CD14-positive monocyte (primary cell): ENCODE measurements at regions not wholly inside any gene's neighbourhood (a gene's known extent, or its start where the extent isn't known, plus 50 kb on each side); places are given as distances from the start of the nearest gene placed in this dataset.

ENCODE experiments used
- DNase-seq, 3 donors: peaks; one replicate each; pipeline ENCODE4 v3.0.0-alpha.2; 2011 to 2022
- H2AFZ ChIP-seq: 2 replicates; pipeline ENCODE4 v1.6.0; 2012; ENCODE audit warnings: mild to moderate bottlenecking, low read depth, low read length, inconsistent platforms; ENCODE audit not compliant: insufficient read depth, poor library complexity, severe bottlenecking
- H3K27ac ChIP-seq, 2 donors: 1 replicate in 1 of 2; 2 replicates in 1 of 2; pipeline ENCODE4 v1.5.1; 2012 to 2013; ENCODE audit warnings: low read length in 2 of 2, control low read depth in 1 of 2, inconsistent platforms in 1 of 2, low read depth in 1 of 2, mild to moderate bottlenecking in 1 of 2
- H3K27me3 ChIP-seq, 2 donors: one replicate each; pipeline versions ENCODE4 v1.6.0 to v1.6.1; 2011 to 2013; ENCODE audit warnings: low read length in 2 of 2; ENCODE audit not compliant: control insufficient read depth in 2 of 2, insufficient read depth in 2 of 2
- H3K36me3 ChIP-seq, 2 donors: replicated peaks in 1 of 2; 1 replicate in 1 of 2; 2 replicates in 1 of 2; pipeline versions ENCODE4 v1.5.1 to v1.6.1; 2012 to 2013; ENCODE audit warnings: low read length in 2 of 2, control low read depth in 1 of 2, inconsistent platforms in 1 of 2, mild to moderate bottlenecking in 1 of 2; ENCODE audit not compliant: insufficient read depth in 2 of 2, control insufficient read depth in 1 of 2
- H3K4me1 ChIP-seq, 2 donors: 1 replicate in 1 of 2; 2 replicates in 1 of 2; pipeline versions ENCODE4 v1.5.1 to v1.6.1; 2012 to 2013; ENCODE audit warnings: low read length in 2 of 2, control low read depth in 1 of 2, inconsistent platforms in 1 of 2, mild to moderate bottlenecking in 1 of 2, moderate library complexity in 1 of 2; ENCODE audit not compliant: insufficient read depth in 2 of 2, control insufficient read depth in 1 of 2
- H3K4me2 ChIP-seq: replicated peaks from 2 replicates; pipeline ENCODE3; 2012; ENCODE audit warnings: low read length, moderate library complexity, mild to moderate bottlenecking; ENCODE audit not compliant: poor library complexity, severe bottlenecking; ENCODE audit errors: extremely low read depth
- H3K4me3 ChIP-seq, 3 experiments: fragments of 200-600 bp in 1 of 3; sonication (generic) in 1 of 3; replicated peaks in 1 of 3; 1 replicate in 2 of 3; 2 replicates in 1 of 3; pipeline ENCODE4 v1.5.1; 2011 to 2013; ENCODE audit warnings: low read length in 3 of 3, mild to moderate bottlenecking in 3 of 3, control low read depth in 2 of 3, low read depth in 2 of 3, inconsistent platforms in 1 of 3, moderate library complexity in 1 of 3
- H3K79me2 ChIP-seq: 2 replicates; pipeline ENCODE4 v1.6.0; 2012; ENCODE audit warnings: mild to moderate bottlenecking, control low read depth, inconsistent platforms, low read length, moderate library complexity; ENCODE audit not compliant: insufficient read depth
- H3K9ac ChIP-seq: 2 replicates; pipeline ENCODE4 v1.6.0; 2017; ENCODE audit warnings: low read length, mild to moderate bottlenecking; ENCODE audit not compliant: insufficient read depth, poor library complexity, severe bottlenecking
- H3K9me3 ChIP-seq, 2 donors: replicated peaks in 1 of 2; 1 replicate in 1 of 2; 2 replicates in 1 of 2; pipeline versions ENCODE4 v1.5.1 to v1.6.1; 2012 to 2013; ENCODE audit warnings: low read length in 2 of 2, control low read depth in 1 of 2; ENCODE audit not compliant: control insufficient read depth in 1 of 2, insufficient read depth in 1 of 2
- H4K20me1 ChIP-seq: 2 replicates; pipeline ENCODE4 v1.6.0; 2012; ENCODE audit warnings: mild to moderate bottlenecking, low read length, control low read depth, moderate library complexity; ENCODE audit not compliant: insufficient read depth
- H3K27ac Mint-ChIP-seq, 7 donors: one replicate each; pipeline ENCODE4 v1.8.0; 2020; ENCODE audit warnings: mild to moderate bottlenecking in 7 of 7, mixed read lengths in 7 of 7, moderate library complexity in 6 of 7, inconsistent platforms in 2 of 7
- H3K27me3 Mint-ChIP-seq, 3 donors: one replicate each; pipeline ENCODE4 v1.8.0; 2021 to 2022; ENCODE audit warnings: low read depth in 3 of 3, mild to moderate bottlenecking in 3 of 3, mixed read lengths in 3 of 3, moderate library complexity in 3 of 3, inconsistent platforms in 1 of 3
- H3K36me3 Mint-ChIP-seq, 2 donors: one replicate each; pipeline ENCODE4 v1.8.0; 2020; ENCODE audit warnings: mixed read lengths in 2 of 2, inconsistent platforms in 1 of 2, mild to moderate bottlenecking in 1 of 2
- H3K4me1 Mint-ChIP-seq: one replicate; pipeline ENCODE4 v1.8.0; 2020; ENCODE audit warnings: mild to moderate bottlenecking, mixed read lengths
- H3K4me3 Mint-ChIP-seq, 2 donors: one replicate each; pipeline ENCODE4 v1.8.0; 2020; ENCODE audit warnings: mild to moderate bottlenecking in 2 of 2, mixed read lengths in 2 of 2, moderate library complexity in 1 of 2
- H3K9me3 Mint-ChIP-seq, 7 donors: one replicate each; pipeline ENCODE4 v1.8.0; 2020 to 2022; ENCODE audit warnings: mixed read lengths in 7 of 7, mild to moderate bottlenecking in 6 of 7, moderate library complexity in 6 of 7, inconsistent platforms in 2 of 7
- CTCF ChIP-seq: fragments of 200-600 bp; IDR thresholded peaks from one replicate; pipeline ENCODE4 v1.8.0; 2022; ENCODE audit warnings: antibody characterized with exemption, mild to moderate bottlenecking
- WGBS: methylation state at CpG from one replicate; pipeline ENCODE4 v1.1.5; 2013; ENCODE audit warnings: missing lambda C conversion rate; ENCODE audit not compliant: insufficient coverage; 5-methylcytosine and 5-hydroxymethylcytosine counted together
- intact Hi-C, 2 donors: fragments of 100-400 bp; cut with micrococcal nuclease; formaldehyde crosslinking; loops; one replicate each; pipeline versions ENCODE4 v1.15.0 to v1.15.1; 2023

- H3K79me2 ChIP-seq: no peaks in the 10 kb centered on the region
- no peak overlapping the region for H2AFZ ChIP-seq
- H3K27ac ChIP-seq: no peak overlapping the region
- no peaks in the 10 kb centered on the region for H4K20me1 ChIP-seq
- no peak overlapping the region for H3K4me3 Mint-ChIP-seq
- no peaks in the 10 kb centered on the region for H3K4me1 ChIP-seq
- no peaks in the 10 kb centered on the region for H3K27me3 ChIP-seq
- H3K9me3 ChIP-seq: no peaks in the 10 kb centered on the region
- intact Hi-C loops: no loop called here
- no peaks in the 10 kb centered on the region for H3K36me3 Mint-ChIP-seq
- no peak overlapping the region for H3K4me3 ChIP-seq
- no peak for TF ChIP-seq CTCF
- no peaks in the 10 kb centered on the region for H3K36me3 ChIP-seq
- H3K27me3 Mint-ChIP-seq: no peaks in the 10 kb centered on the region
- peaks cover 0 to 4% (median 0%) of the 10 kb centered on the region in 7 donors for H3K9me3 Mint-ChIP-seq
- 96% methylated on average over 3 of the region's 3 CpGs for WGBS
- no peaks in the 10 kb centered on the region for H3K4me1 Mint-ChIP-seq
- no peak overlapping the region for H3K4me2 ChIP-seq
- DNase-seq: no peak
- H3K27ac Mint-ChIP-seq: no peak overlapping the region
- H3K9ac ChIP-seq: no peak overlapping the region
Observed at GRCh38 chr13:71244161-71244560, 622.8 kb downstream of the DACH1 start.

GRCh38 chr13:71242201-71242600, 624.8 kb downstream of the DACH1 start:
- no peak for DNase-seq
- Histone ChIP-seq H4K20me1 (no peaks in the 10 kb centered on the region), H3K4me2 (no peak overlapping the region), H3K9ac (no peak overlapping the region), H2AFZ (no peak overlapping the region), H3K27ac (no peak overlapping the region), H3K4me3 (no peak overlapping the region), H3K9me3 (no peaks in the 10 kb centered on the region), H3K79me2 (no peaks in the 10 kb centered on the region), H3K27me3 (no peaks in the 10 kb centered on the region), H3K4me1 (no peaks in the 10 kb centered on the region), H3K36me3 (no peaks in the 10 kb centered on the region)
- Mint-ChIP-seq H3K4me3 (no peak overlapping the region), H3K36me3 (no peaks in the 10 kb centered on the region), H3K9me3 (peaks cover 0 to 3% (median 0%) of the 10 kb centered on the region in 7 donors), H3K27me3 (no peaks in the 10 kb centered on the region), H3K27ac (no peak overlapping the region), H3K4me1 (no peaks in the 10 kb centered on the region)
- intact Hi-C loops: no loop called here
- TF ChIP-seq CTCF: no peak
- no CpG with 5 or more reads among the region's 4 CpGs for WGBS
